Body of pancreas (tissue), 4 donors: ENCODE measurements at regions not wholly inside any gene's neighbourhood (a gene's known extent, or its start where the extent isn't known, plus 50 kb on each side); places are given as distances from the start of the nearest gene placed in this dataset.

Source experiments
- ATAC-seq: fragments of 150-250 bp; one replicate; pipeline ENCODE4 v1.9.1; 2016
- DNase-seq, 4 donors: peaks; one replicate each; pipeline ENCODE4 v3.0.0-alpha.2; 2019
- H3K27ac ChIP-seq, 4 donors: fragments of 200-600 bp; sonication (generic); 1 replicate in 3 of 4; 2 replicates in 1 of 4; pipeline versions ENCODE4 v1.5.1 to v1.6.1; 2016 to 2019; ENCODE audit warnings: mild to moderate bottlenecking in 1 of 4, mixed read lengths in 1 of 4, moderate library complexity in 1 of 4
- H3K27me3 ChIP-seq, 2 donors: fragments of 200-600 bp; sonication (generic); one replicate each; pipeline ENCODE4 v1.6.0; 2016; ENCODE audit warnings: mild to moderate bottlenecking in 1 of 2
- H3K36me3 ChIP-seq, 2 donors: fragments of 200-600 bp; sonication (generic); replicated peaks in 1 of 2; 2 replicates each; pipeline ENCODE4 v1.5.1; 2016; ENCODE audit warnings: low read depth in 2 of 2; ENCODE audit not compliant: insufficient read depth in 1 of 2
- H3K4me1 ChIP-seq: fragments of 200-600 bp; sonication (generic); one replicate; pipeline ENCODE4 v1.6.0; 2016
- H3K4me3 ChIP-seq, 2 donors: fragments of 200-600 bp; sonication (generic); 1 replicate in 1 of 2; 2 replicates in 1 of 2; pipeline ENCODE4 v1.5.1; 2016 to 2019
- H3K9me3 ChIP-seq, 3 donors: fragments of 200-600 bp; sonication (generic); 1 replicate in 2 of 3; 2 replicates in 1 of 3; pipeline ENCODE4 v1.5.1; 2016
- POLR2A ChIP-seq, 3 donors: fragments of 450-650 bp; IDR thresholded peaks; one replicate each; pipeline ENCODE4 v1.6.1; 2016; ENCODE audit warnings: antibody characterized with exemption in 3 of 3, mild to moderate bottlenecking in 2 of 3
- WGBS, 2 donors: methylation state at CpG; one replicate each; pipeline ENCODE4 v1.1.5; 2017; 5-methylcytosine and 5-hydroxymethylcytosine counted together
- intact Hi-C: fragments of 100-400 bp; cut with DNase I; formaldehyde crosslinking; loops from one replicate; pipeline ENCODE4 v1.15.1; 2023
- TF ChIP-seq, protein P1 (sequence below), 7 experiments: fragments of 450-650 bp in 4 of 7; fragments of 200-600 bp in 3 of 7; sonication (generic) in 3 of 7; IDR thresholded peaks; one replicate each; pipeline ENCODE4 v1.5.1; 2016 to 2019; ENCODE audit warnings: antibody characterized with exemption in 7 of 7

DNA sequence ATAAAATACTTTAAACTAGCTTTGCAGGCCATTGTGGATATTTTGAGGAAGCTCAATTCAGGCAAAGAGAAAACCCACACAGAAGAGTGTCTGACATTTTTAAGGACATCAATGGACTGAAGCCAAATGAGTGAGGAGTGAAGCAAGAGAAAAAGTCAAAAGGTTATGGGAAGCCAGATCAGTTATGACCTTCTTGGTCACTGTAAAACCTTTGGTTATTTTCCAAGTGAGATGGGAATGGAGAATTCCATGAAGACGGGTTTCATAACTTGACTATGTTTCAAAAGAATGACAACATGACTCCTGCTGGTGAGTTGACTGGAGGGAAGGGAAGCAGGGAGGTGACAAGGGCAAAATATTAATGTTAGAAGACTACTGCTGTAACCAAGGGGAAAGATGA, 585.2 kb downstream of the EFNA5 start:
- ATAC-seq (no peak), DNase-seq (no peak)
- H3K27ac ChIP-seq: no peak overlapping the region
- no peaks in the 10 kb centered on the region for H3K9me3 ChIP-seq
- no peaks in the 10 kb centered on the region for H3K4me1 ChIP-seq
- H3K4me3 ChIP-seq: no peak overlapping the region
- 93 to 95% methylated on average over 1 of the region's 1 CpG for WGBS, 2 donors
- intact Hi-C loops: no loop called here
- no peaks in the 10 kb centered on the region for H3K27me3 ChIP-seq
- no peaks in the 10 kb centered on the region for H3K36me3 ChIP-seq
- no peak for TF ChIP-seq POLR2A (IDR thresholded peaks at IDR 0.05)
- TF ChIP-seq, protein P1, sequence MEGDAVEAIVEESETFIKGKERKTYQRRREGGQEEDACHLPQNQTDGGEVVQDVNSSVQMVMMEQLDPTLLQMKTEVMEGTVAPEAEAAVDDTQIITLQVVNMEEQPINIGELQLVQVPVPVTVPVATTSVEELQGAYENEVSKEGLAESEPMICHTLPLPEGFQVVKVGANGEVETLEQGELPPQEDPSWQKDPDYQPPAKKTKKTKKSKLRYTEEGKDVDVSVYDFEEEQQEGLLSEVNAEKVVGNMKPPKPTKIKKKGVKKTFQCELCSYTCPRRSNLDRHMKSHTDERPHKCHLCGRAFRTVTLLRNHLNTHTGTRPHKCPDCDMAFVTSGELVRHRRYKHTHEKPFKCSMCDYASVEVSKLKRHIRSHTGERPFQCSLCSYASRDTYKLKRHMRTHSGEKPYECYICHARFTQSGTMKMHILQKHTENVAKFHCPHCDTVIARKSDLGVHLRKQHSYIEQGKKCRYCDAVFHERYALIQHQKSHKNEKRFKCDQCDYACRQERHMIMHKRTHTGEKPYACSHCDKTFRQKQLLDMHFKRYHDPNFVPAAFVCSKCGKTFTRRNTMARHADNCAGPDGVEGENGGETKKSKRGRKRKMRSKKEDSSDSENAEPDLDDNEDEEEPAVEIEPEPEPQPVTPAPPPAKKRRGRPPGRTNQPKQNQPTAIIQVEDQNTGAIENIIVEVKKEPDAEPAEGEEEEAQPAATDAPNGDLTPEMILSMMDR (IDR thresholded peaks at IDR 0.05): no peak

DNA sequence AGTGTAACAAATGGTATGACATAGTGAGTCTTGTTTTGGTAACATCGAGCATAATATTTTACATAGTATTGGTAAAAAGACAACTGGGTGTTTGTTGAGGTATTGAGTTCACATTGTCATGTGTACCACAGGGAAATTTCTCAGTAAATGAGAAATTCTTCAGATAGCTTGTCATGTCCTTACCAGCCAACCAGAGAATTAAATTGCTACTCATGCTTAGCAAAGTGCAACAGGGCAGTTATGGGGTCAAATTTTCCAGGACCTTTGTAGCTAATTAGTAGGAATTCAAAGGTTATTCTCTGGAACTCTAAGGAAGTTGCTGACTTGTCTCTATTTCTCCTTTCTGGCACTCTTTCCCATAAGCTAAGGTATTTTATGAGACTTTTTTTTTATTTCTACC, 595.7 kb downstream of the EFNA5 start:
- no peak for ATAC-seq
- DNase-seq: no peak
- Histone ChIP-seq H3K4me1 (no peaks in the 10 kb centered on the region), H3K9me3 (peaks cover 0 to 6% (median 0%) of the 10 kb centered on the region in 3 donors), H3K36me3 (no peaks in the 10 kb centered on the region), H3K4me3 (no peak overlapping the region), H3K27me3 (no peaks in the 10 kb centered on the region), H3K27ac (no peak overlapping the region)
- intact Hi-C loops: no loop called here
- WGBS, 2 donors: 76 to 84% methylated on average over 1 of the region's 1 CpG
- no peak for TF ChIP-seq POLR2A (IDR thresholded peaks at IDR 0.05)

DNA sequence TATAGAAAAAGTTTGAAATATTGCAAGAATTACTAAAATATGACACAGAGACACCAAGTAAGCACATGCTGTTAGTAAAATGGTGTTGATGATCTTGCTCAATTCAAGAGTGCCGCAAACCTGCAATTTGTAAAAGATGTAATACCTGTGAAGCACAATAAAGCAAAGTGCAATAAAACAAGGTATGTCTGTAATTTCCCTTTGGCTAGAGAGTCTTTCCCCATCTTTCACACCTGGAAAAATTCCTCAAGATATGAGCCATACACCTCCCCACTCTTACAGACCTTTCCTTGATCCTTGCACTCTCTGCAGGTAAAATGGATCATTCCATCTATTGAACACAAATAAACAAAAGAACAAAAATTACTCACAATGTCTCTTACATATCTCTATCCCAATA, 597.8 kb downstream of the EFNA5 start:
- Histone ChIP-seq H3K9me3 (peaks cover 0 to 6% (median 0%) of the 10 kb centered on the region in 3 donors), H3K27me3 (no peaks in the 10 kb centered on the region), H3K4me1 (no peaks in the 10 kb centered on the region), H3K4me3 (no peak overlapping the region), H3K36me3 (no peaks in the 10 kb centered on the region), H3K27ac (no peak overlapping the region)
- ATAC-seq (no peak), DNase-seq (no peak)
- 92 to 100% methylated on average over 1 of the region's 1 CpG for WGBS, 2 donors
- intact Hi-C loops: no loop called here
- TF ChIP-seq, protein P1 (IDR thresholded peaks at IDR 0.05): no peak
- no peak for TF ChIP-seq POLR2A (IDR thresholded peaks at IDR 0.05)

DNA sequence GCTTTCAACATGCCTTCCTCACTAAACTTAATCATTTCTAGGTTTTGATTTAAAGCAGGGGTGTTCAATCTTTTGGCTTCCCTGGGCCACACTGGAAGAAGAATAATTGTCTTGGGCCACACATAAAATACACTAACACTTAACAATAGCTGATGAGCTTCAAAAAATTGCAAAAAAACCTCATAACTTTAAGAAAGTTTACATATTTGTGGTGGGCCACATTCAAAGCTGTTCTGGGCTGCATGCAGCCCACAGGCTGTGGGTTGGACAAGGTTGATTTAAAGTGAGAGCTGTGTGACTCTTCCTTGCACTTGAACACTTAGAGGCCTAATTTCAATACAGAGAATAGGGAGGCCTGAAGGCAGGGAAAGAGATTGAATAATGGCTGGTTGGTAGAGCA, 598.3 kb downstream of the EFNA5 start:
- Histone ChIP-seq H3K4me1 (no peaks in the 10 kb centered on the region), H3K4me3 (no peak overlapping the region), H3K36me3 (no peaks in the 10 kb centered on the region), H3K9me3 (peaks cover 0 to 6% (median 0%) of the 10 kb centered on the region in 3 donors), H3K27me3 (no peaks in the 10 kb centered on the region), H3K27ac (no peak overlapping the region)
- TF ChIP-seq POLR2A (IDR thresholded peaks at IDR 0.05): no peak
- TF ChIP-seq, protein P1 (IDR thresholded peaks at IDR 0.05): no peak
- DNase-seq: no peak
- intact Hi-C loops: no loop called here
- no peak for ATAC-seq

DNA sequence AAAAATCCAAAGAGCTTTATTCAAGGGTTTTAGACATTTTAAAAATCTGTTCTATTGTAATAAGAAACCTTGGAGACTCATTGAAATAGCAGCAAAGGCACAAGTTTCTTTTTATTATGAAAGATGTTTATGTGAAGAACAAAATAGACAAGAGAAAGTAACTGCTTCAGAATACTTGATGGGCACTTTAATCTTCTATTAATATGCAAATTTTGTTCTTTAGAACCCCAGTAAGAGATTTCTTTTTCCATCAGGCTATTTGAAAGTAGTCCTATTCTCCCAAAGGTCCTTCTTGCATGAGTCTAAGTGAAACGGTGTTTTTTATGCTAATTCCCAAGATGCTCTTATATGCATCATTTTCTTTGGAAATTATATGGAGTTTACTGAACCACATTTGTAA, 602.0 kb downstream of the EFNA5 start:
- WGBS, 2 donors: 35 to 51% methylated on average over 1 of the region's 1 CpG
- DNase-seq: no peak

More for the DNA sequence above, 602.0 kb downstream of the EFNA5 start:
- no peak for ATAC-seq
- Histone ChIP-seq H3K27me3 (no peaks in the 10 kb centered on the region), H3K4me3 (no peak overlapping the region), H3K27ac (no peak overlapping the region), H3K36me3 (no peaks in the 10 kb centered on the region), H3K9me3 (peaks cover 0 to 6% (median 0%) of the 10 kb centered on the region in 3 donors), H3K4me1 (no peaks in the 10 kb centered on the region)
- no peak for TF ChIP-seq POLR2A (IDR thresholded peaks at IDR 0.05)
- TF ChIP-seq, protein P1 (IDR thresholded peaks at IDR 0.05): no peak
- intact Hi-C loops: no loop called here
